H9 (cell line): ENCODE measurements at regions not wholly inside any gene's neighbourhood (a gene's known extent, or its start where the extent isn't known, plus 50 kb on each side); places are given as distances from the start of the nearest gene placed in this dataset.

Experiments used
- DNase-seq: peaks from one replicate; pipeline ENCODE4 v3.0.0-alpha.2; 2017
- H2AFZ ChIP-seq: one replicate; pipeline ENCODE4 v1.6.1; 2013; ENCODE audit warnings: mild to moderate bottlenecking, low read length, control low read depth, moderate library complexity
- H2AK5ac ChIP-seq: 2 replicates; pipeline ENCODE4 v1.6.1; 2013; ENCODE audit warnings: low read length, control low read depth, mixed read lengths; ENCODE audit not compliant: insufficient read length
- H2BK120ac ChIP-seq: one replicate; pipeline ENCODE4 v1.6.1; 2013; ENCODE audit warnings: low read depth, mild to moderate bottlenecking, low read length, control low read depth, inconsistent platforms; ENCODE audit not compliant: poor library complexity, severe bottlenecking
- H2BK12ac ChIP-seq: 2 replicates; pipeline ENCODE4 v1.6.1; 2013; ENCODE audit warnings: low read length, control low read depth, mixed read lengths, low read depth; ENCODE audit not compliant: insufficient read length
- H2BK15ac ChIP-seq: 2 replicates; pipeline ENCODE4 v1.6.1; 2013; ENCODE audit warnings: low read depth, low read length, control low read depth
- H2BK20ac ChIP-seq: one replicate; pipeline ENCODE4 v1.6.1; 2013; ENCODE audit warnings: low read depth, mild to moderate bottlenecking, low read length, control low read depth, inconsistent platforms; ENCODE audit not compliant: poor library complexity, severe bottlenecking
- H2BK5ac ChIP-seq: 2 replicates; pipeline ENCODE4 v1.6.1; 2013; ENCODE audit warnings: low read length, control low read depth, mixed read lengths; ENCODE audit not compliant: insufficient read length
- H3K14ac ChIP-seq: 2 replicates; pipeline ENCODE4 v1.6.1; 2013; ENCODE audit warnings: low read length, control low read depth; ENCODE audit not compliant: insufficient read depth
- H3K18ac ChIP-seq: 2 replicates; pipeline ENCODE4 v1.6.1; 2013; ENCODE audit warnings: low read depth, mild to moderate bottlenecking, mixed read lengths, low read length, control low read depth; ENCODE audit not compliant: insufficient read length
- H3K23ac ChIP-seq: 2 replicates; pipeline ENCODE4 v1.6.1; 2013; ENCODE audit warnings: low read length, control low read depth, mixed read lengths, low read depth; ENCODE audit not compliant: insufficient read length
- H3K23me2 ChIP-seq: 2 replicates; pipeline ENCODE4 v1.6.1; 2013; ENCODE audit warnings: low read depth, mild to moderate bottlenecking, mixed read lengths, low read length, control low read depth; ENCODE audit not compliant: insufficient read length, poor library complexity, severe bottlenecking
- H3K27ac ChIP-seq: 2 replicates; pipeline ENCODE4 v1.5.1; 2013; ENCODE audit warnings: low read length, control low read depth, mixed read lengths, low read depth; ENCODE audit not compliant: insufficient read length
- H3K27me3 ChIP-seq: 2 replicates; pipeline ENCODE4 v1.6.1; 2013; ENCODE audit warnings: low read length, control low read depth, inconsistent platforms; ENCODE audit not compliant: insufficient read depth
- H3K4ac ChIP-seq: 2 replicates; pipeline ENCODE4 v1.6.1; 2013; ENCODE audit warnings: low read depth, mild to moderate bottlenecking, control low read depth, inconsistent platforms, low read length, moderate library complexity
- H3K4me1 ChIP-seq: 2 replicates; pipeline ENCODE4 v1.6.1; 2013; ENCODE audit warnings: low read length, control low read depth, inconsistent platforms; ENCODE audit not compliant: insufficient read depth
- H3K4me2 ChIP-seq: 2 replicates; pipeline ENCODE4 v1.6.1; 2013; ENCODE audit warnings: low read length, control low read depth, mixed read lengths; ENCODE audit not compliant: insufficient read length, insufficient read depth
- H3K56ac ChIP-seq: 2 replicates; pipeline ENCODE4 v1.6.1; 2013; ENCODE audit warnings: low read depth, mild to moderate bottlenecking, mixed read lengths, low read length, control low read depth; ENCODE audit not compliant: insufficient read length
- H3K79me1 ChIP-seq: 2 replicates; pipeline ENCODE4 v1.6.1; 2013; ENCODE audit warnings: low read depth, mild to moderate bottlenecking, moderate library complexity, low read length, control low read depth, inconsistent platforms; ENCODE audit not compliant: insufficient read depth, poor library complexity, severe bottlenecking
- H3K79me2 ChIP-seq: 2 replicates; pipeline ENCODE4 v1.6.1; 2013; ENCODE audit warnings: low read length, control low read depth, inconsistent platforms; ENCODE audit not compliant: insufficient read depth
- H3K9ac ChIP-seq: 2 replicates; pipeline ENCODE4 v1.6.1; 2013; ENCODE audit warnings: low read length, control low read depth, mixed read lengths; ENCODE audit not compliant: insufficient read length; ENCODE audit errors: extremely low read depth
- H3K9me3 ChIP-seq: one replicate; pipeline ENCODE4 v1.6.1; 2013; ENCODE audit warnings: low read depth, low read length, inconsistent platforms; ENCODE audit not compliant: control insufficient read depth
- H3T11ph ChIP-seq: one replicate; pipeline ENCODE4 v1.6.1; 2013; ENCODE audit warnings: mild to moderate bottlenecking, low read length, control low read depth, inconsistent platforms
- H4K20me1 ChIP-seq: one replicate; pipeline ENCODE4 v1.6.1; 2013; ENCODE audit not compliant: control insufficient read depth, insufficient read length, insufficient read depth
- H4K5ac ChIP-seq: 2 replicates; pipeline ENCODE4 v1.6.1; 2013; ENCODE audit warnings: low read depth, mild to moderate bottlenecking, mixed read lengths, low read length, control low read depth; ENCODE audit not compliant: insufficient read length
- H4K8ac ChIP-seq: replicated peaks from 2 replicates; pipeline ENCODE4 v1.6.1; 2013; ENCODE audit warnings: low read length, control low read depth, mixed read lengths, low read depth; ENCODE audit not compliant: insufficient read length
- H4K91ac ChIP-seq: 2 replicates; pipeline ENCODE4 v1.6.1; 2013; ENCODE audit warnings: low read depth, mild to moderate bottlenecking, moderate library complexity, mixed read lengths, low read length, control low read depth; ENCODE audit not compliant: insufficient read length
- H3K27ac Mint-ChIP-seq, 3 experiments: 2 replicates in 2 of 3; 3 replicates in 1 of 3; pipeline ENCODE4 v1.8.0; 2020 to 2021; ENCODE audit warnings: mixed read lengths in 3 of 3, mild to moderate bottlenecking in 1 of 3, moderate library complexity in 1 of 3
- H3K27me3 Mint-ChIP-seq: 2 replicates; pipeline ENCODE4 v1.8.0; 2021; ENCODE audit warnings: low read depth, mild to moderate bottlenecking, moderate library complexity, mixed read lengths
- H3K36me3 Mint-ChIP-seq, 3 experiments: 2 replicates in 2 of 3; 3 replicates in 1 of 3; pipeline ENCODE4 v1.8.0; 2020 to 2021; ENCODE audit warnings: low read depth in 3 of 3, mixed read lengths in 3 of 3; ENCODE audit not compliant: insufficient read depth in 1 of 3
- H3K4me1 Mint-ChIP-seq, 2 experiments: 2 replicates each; pipeline ENCODE4 v1.8.0; 2020; ENCODE audit warnings: mixed read lengths in 2 of 2
- H3K4me3 Mint-ChIP-seq, 2 experiments: 2 replicates in 1 of 2; 3 replicates in 1 of 2; pipeline ENCODE4 v1.8.0; 2020 to 2021; ENCODE audit warnings: mild to moderate bottlenecking in 2 of 2, mixed read lengths in 2 of 2, moderate library complexity in 1 of 2
- H3K9me3 Mint-ChIP-seq, 2 experiments: 2 replicates in 1 of 2; 3 replicates in 1 of 2; pipeline ENCODE4 v1.8.0; 2020; ENCODE audit warnings: mild to moderate bottlenecking in 2 of 2, mixed read lengths in 2 of 2, moderate library complexity in 1 of 2
- WGBS: extraction: QIAGEN DNeasy Blood & Tissue Kit; methylation state at CpG from one replicate; pipeline ENCODE4 v1.1.7; 2013; ENCODE audit warnings: missing lambda C conversion rate, low lambda C conversion rate, mixed read lengths; ENCODE audit not compliant: insufficient read length; ENCODE audit errors: extremely low coverage; 5-methylcytosine and 5-hydroxymethylcytosine counted together
- TF ChIP-seq, protein P1 (sequence below): fragments of 200-600 bp; sonication (generic); conservative IDR thresholded peaks from 3 replicates; pipeline ENCODE4 v1.8.0; 2021; ENCODE audit warnings: antibody characterized with exemption, mild to moderate bottlenecking

DNA sequence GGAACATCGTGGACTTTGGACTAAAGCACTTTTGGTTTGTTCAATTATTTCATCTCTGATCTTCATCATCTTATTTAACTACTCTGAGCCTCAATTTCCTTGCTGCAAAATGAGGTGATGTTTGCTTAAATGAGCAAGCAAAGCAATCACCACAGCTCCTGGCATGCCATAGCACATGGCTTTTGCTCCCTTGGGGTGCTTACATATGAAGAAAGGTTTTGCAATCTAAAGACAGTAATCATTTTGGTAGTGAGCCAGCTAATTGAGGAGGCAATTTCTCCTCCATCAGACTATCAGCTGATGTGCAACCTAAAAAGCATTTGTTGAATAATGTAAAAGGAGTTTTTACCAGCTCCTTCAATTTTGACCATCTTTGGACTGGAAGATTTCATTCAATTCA is 68.8 kb upstream of the KCNJ15 start:
- DNase-seq: no peak
- Mint-ChIP-seq H3K4me3 (no peak overlapping the region), H3K4me1 (no peaks in the 10 kb centered on the region), H3K27me3 (no peaks in the 10 kb centered on the region), H3K36me3 (peaks cover 0 to 9% (median 5%) of the 10 kb centered on the region in 3 experiments; a peak in 3 of 7 replicates), H3K9me3 (peaks cover 15 to 20% of the 10 kb centered on the region in 2 experiments), H3K27ac (no peak overlapping the region)
- H4K91ac ChIP-seq: no peak overlapping the region
- H3K27me3 ChIP-seq: no peaks in the 10 kb centered on the region
- no peak overlapping the region for H3K14ac ChIP-seq
- no peak overlapping the region for H3K56ac ChIP-seq
- H3K9ac ChIP-seq: no peak overlapping the region
- no peak overlapping the region for H2BK5ac ChIP-seq
- H3K4me1 ChIP-seq: no peaks in the 10 kb centered on the region
- H3K79me1 ChIP-seq: no peaks in the 10 kb centered on the region
- no peak overlapping the region for H3K23ac ChIP-seq
- WGBS: no CpG with 5 or more reads among the region's 1 CpG
- no peak overlapping the region for H2AFZ ChIP-seq
- no peak overlapping the region for H2BK20ac ChIP-seq
- H3K9me3 ChIP-seq: no peaks in the 10 kb centered on the region
- no peak overlapping the region for H2BK15ac ChIP-seq
- TF ChIP-seq, protein P1, sequence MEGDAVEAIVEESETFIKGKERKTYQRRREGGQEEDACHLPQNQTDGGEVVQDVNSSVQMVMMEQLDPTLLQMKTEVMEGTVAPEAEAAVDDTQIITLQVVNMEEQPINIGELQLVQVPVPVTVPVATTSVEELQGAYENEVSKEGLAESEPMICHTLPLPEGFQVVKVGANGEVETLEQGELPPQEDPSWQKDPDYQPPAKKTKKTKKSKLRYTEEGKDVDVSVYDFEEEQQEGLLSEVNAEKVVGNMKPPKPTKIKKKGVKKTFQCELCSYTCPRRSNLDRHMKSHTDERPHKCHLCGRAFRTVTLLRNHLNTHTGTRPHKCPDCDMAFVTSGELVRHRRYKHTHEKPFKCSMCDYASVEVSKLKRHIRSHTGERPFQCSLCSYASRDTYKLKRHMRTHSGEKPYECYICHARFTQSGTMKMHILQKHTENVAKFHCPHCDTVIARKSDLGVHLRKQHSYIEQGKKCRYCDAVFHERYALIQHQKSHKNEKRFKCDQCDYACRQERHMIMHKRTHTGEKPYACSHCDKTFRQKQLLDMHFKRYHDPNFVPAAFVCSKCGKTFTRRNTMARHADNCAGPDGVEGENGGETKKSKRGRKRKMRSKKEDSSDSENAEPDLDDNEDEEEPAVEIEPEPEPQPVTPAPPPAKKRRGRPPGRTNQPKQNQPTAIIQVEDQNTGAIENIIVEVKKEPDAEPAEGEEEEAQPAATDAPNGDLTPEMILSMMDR: no peak
- no peaks in the 10 kb centered on the region for H3K23me2 ChIP-seq
- no peak overlapping the region for H4K8ac ChIP-seq
- no peak overlapping the region for H4K5ac ChIP-seq
- H2AK5ac ChIP-seq: no peak overlapping the region
- no peak overlapping the region for H3T11ph ChIP-seq
- no peaks in the 10 kb centered on the region for H4K20me1 ChIP-seq
- H3K27ac ChIP-seq: no peak overlapping the region
- H3K79me2 ChIP-seq: no peaks in the 10 kb centered on the region
- no peak overlapping the region for H3K18ac ChIP-seq
- H2BK120ac ChIP-seq: no peak overlapping the region
- no peak overlapping the region for H3K4ac ChIP-seq
- no peak overlapping the region for H3K4me2 ChIP-seq
- no peak overlapping the region for H2BK12ac ChIP-seq
